SK-N-SH (cell line): ENCODE measurements at regions not wholly inside any gene's neighbourhood (a gene's known extent, or its start where the extent isn't known, plus 50 kb on each side); places are given as distances from the start of the nearest gene placed in this dataset.
A peak's percentile ranks its signal among the peaks of the same experiment; 100 is the strongest.
"Not testable (repeated sequence)": the region's sequence is repeated elsewhere in the genome, so short reads cannot be mapped to it uniquely, and the experiment has no call there.

Experiments used
- CTCF ChIA-PET: fragments of 300-600, 350-600 bp; formaldehyde crosslinking; extraction: SDS; loops from one replicate; lab custom pipeline; 2021; lab: Yijun Ruan, JAX
- POLR2A ChIA-PET: fragments of 350-600 bp; sonication (Branson Sonifier 250); formaldehyde crosslinking; extraction: SDS; loops from one replicate; lab custom pipeline; 2020; ENCODE audit warnings: antibody characterized with exemption, inconsistent platforms; lab: Yijun Ruan, JAX
- DNase-seq: peaks from one replicate; pipeline ENCODE4 v3.0.0; 2012
- H2AFZ ChIP-seq: fragments of 200-600 bp; sonication (generic); 2 replicates; pipeline ENCODE4 v1.8.1; 2016; ENCODE audit warnings: antibody characterized with exemption, mild to moderate bottlenecking, low read depth
- H3F3A ChIP-seq: fragments of 200-600 bp; sonication (generic); replicated peaks from 2 replicates; pipeline ENCODE3; 2016; ENCODE audit warnings: antibody characterized with exemption, mild to moderate bottlenecking; ENCODE audit not compliant: insufficient read depth
- H3K27ac ChIP-seq, 2 experiments: fragments of 200-500 bp in 1 of 2; fragments of 200-600 bp in 1 of 2; sonication (Bioruptor generic) in 1 of 2; sonication (generic), shearing (Covaris generic) in 1 of 2; 2 replicates each; pipeline versions ENCODE4 v1.5.1 to v1.6.1; 2014 to 2016; ENCODE audit warnings: low read depth in 2 of 2, inconsistent platforms in 1 of 2, low read length in 1 of 2, mild to moderate bottlenecking in 1 of 2, mixed read lengths in 1 of 2
- H3K27me3 ChIP-seq: fragments of 200-600 bp; sonication (generic), shearing (Covaris generic); 2 replicates; pipeline ENCODE4 v1.6.1; 2016; ENCODE audit warnings: mixed run types; ENCODE audit not compliant: insufficient read depth
- H3K36me3 ChIP-seq, 2 experiments: fragments of 200-500 bp in 1 of 2; fragments of 200-600 bp in 1 of 2; sonication (Bioruptor generic) in 1 of 2; sonication (generic) in 1 of 2; replicated peaks in 1 of 2; 2 replicates each; pipeline versions ENCODE3 to v1.5.1; 2014 to 2016; ENCODE audit warnings: low read length in 1 of 2, mild to moderate bottlenecking in 1 of 2; ENCODE audit not compliant: insufficient read depth in 2 of 2, control insufficient read depth in 1 of 2
- H3K4me1 ChIP-seq, 2 experiments: fragments of 200-500 bp in 1 of 2; fragments of 200-600 bp in 1 of 2; sonication (Bioruptor generic) in 1 of 2; sonication (generic), shearing (Covaris generic) in 1 of 2; 2 replicates each; pipeline versions ENCODE4 v1.5.1 to v1.6.1; 2014 to 2016; ENCODE audit warnings: low read depth in 1 of 2, low read length in 1 of 2, mixed run types in 1 of 2; ENCODE audit not compliant: insufficient read depth in 2 of 2, control insufficient read depth in 1 of 2
- H3K4me2 ChIP-seq: fragments of 200-600 bp; sonication (generic), shearing (Covaris generic); 2 replicates; pipeline ENCODE4 v1.6.1; 2017; ENCODE audit warnings: mixed run types
- H3K4me3 ChIP-seq, 2 experiments: fragments of 200-500 bp in 1 of 2; fragments of 200-600 bp in 1 of 2; sonication (Bioruptor generic) in 1 of 2; sonication (generic), shearing (Covaris generic) in 1 of 2; 2 replicates each; pipeline versions ENCODE4 v1.5.1 to v1.8.1; 2014 to 2016; ENCODE audit warnings: low read depth in 2 of 2, inconsistent platforms in 1 of 2, low read length in 1 of 2, mild to moderate bottlenecking in 1 of 2, mixed read lengths in 1 of 2, moderate library complexity in 1 of 2
- H3K79me2 ChIP-seq: fragments of 200-600 bp; sonication (generic); 2 replicates; pipeline ENCODE4 v1.8.1; 2017; ENCODE audit warnings: mild to moderate bottlenecking; ENCODE audit not compliant: insufficient read depth
- H3K9ac ChIP-seq: fragments of 200-600 bp; sonication (generic); 2 replicates; pipeline ENCODE4 v1.6.1; 2017; ENCODE audit warnings: mixed run types
- H3K9me2 ChIP-seq: fragments of 200-600 bp; sonication (generic); 2 replicates; pipeline ENCODE4 v1.6.1; 2017; ENCODE audit warnings: mixed run types
- H3K9me3 ChIP-seq: fragments of 200-600 bp; sonication (generic); 2 replicates; pipeline ENCODE4 v1.6.1; 2017; ENCODE audit warnings: mixed run types, mild to moderate bottlenecking, moderate library complexity
- H4K20me1 ChIP-seq: fragments of 200-600 bp; sonication (generic); 2 replicates; pipeline ENCODE4 v1.6.1; 2017; ENCODE audit warnings: mild to moderate bottlenecking, mixed run types; ENCODE audit not compliant: insufficient read depth
- EP300 ChIP-seq, 2 experiments: IDR thresholded peaks; 2 replicates each; pipeline versions ENCODE4 v1.4.0 to v1.6.1; 2012; ENCODE audit warnings: borderline replicate concordance in 1 of 2, low read depth in 1 of 2, low read length in 1 of 2
- EZH2phosphoT487 ChIP-seq: fragments of 200-600 bp; sonication (generic); IDR thresholded peaks from 2 replicates; pipeline ENCODE4 v1.6.1; 2017; ENCODE audit warnings: low read depth, mixed run types, mild to moderate bottlenecking, antibody characterized with exemption, moderate library complexity, borderline replicate concordance
- FOSL2 ChIP-seq: IDR thresholded peaks from 2 replicates; pipeline ENCODE4 v1.4.0; 2012; ENCODE audit warnings: low read depth, mild to moderate bottlenecking, moderate library complexity, borderline replicate concordance
- FOXM1 ChIP-seq: IDR thresholded peaks from 2 replicates; pipeline ENCODE4 v1.4.0; 2012; ENCODE audit warnings: low read depth, mild to moderate bottlenecking
- JUND ChIP-seq: IDR thresholded peaks from 2 replicates; pipeline ENCODE4 v1.4.0; 2012
- NRF1 ChIP-seq: IDR thresholded peaks from 2 replicates; pipeline ENCODE4 v1.6.1; 2012; ENCODE audit warnings: low read depth, mild to moderate bottlenecking, low read length
- PBX3 ChIP-seq: IDR thresholded peaks from 2 replicates; pipeline ENCODE4; 2012
- POLR2AphosphoS5 ChIP-seq: IDR thresholded peaks from 2 replicates; pipeline ENCODE4 v1.6.1; 2012; ENCODE audit warnings: low read depth, low read length
- RFX5 ChIP-seq: IDR thresholded peaks from 2 replicates; pipeline ENCODE4 v1.6.1; 2012; ENCODE audit warnings: mild to moderate bottlenecking, improper control_type of control experiment, low read length
- RXRA ChIP-seq: IDR thresholded peaks from 2 replicates; pipeline ENCODE4 v1.4.0; 2012; ENCODE audit warnings: low read depth, mild to moderate bottlenecking, borderline replicate concordance
- SIN3A ChIP-seq: IDR thresholded peaks from 2 replicates; pipeline ENCODE4 v1.6.1; 2012; ENCODE audit warnings: low read depth, mild to moderate bottlenecking, low read length, moderate library complexity, borderline replicate concordance
- TAF1 ChIP-seq: IDR thresholded peaks from 2 replicates; pipeline ENCODE4 v1.6.1; 2012; ENCODE audit warnings: low read depth, mild to moderate bottlenecking, low read length, moderate library complexity, borderline replicate concordance
- TEAD4 ChIP-seq: IDR thresholded peaks from 2 replicates; pipeline ENCODE4 v1.4.0; 2012; ENCODE audit warnings: mild to moderate bottlenecking, borderline replicate concordance; ENCODE audit not compliant: insufficient read depth
- USF2 ChIP-seq: fragments of 150-350 bp; IDR thresholded peaks from 2 replicates; pipeline ENCODE4 v1.6.1; 2017; ENCODE audit warnings: antibody characterized with exemption, low read length, low read depth, borderline replicate concordance
- WGBS: methylation state at CpG from one replicate; pipeline ENCODE4 v1.1.6; 2017; ENCODE audit warnings: low lambda C conversion rate; 5-methylcytosine and 5-hydroxymethylcytosine counted together

DNA sequence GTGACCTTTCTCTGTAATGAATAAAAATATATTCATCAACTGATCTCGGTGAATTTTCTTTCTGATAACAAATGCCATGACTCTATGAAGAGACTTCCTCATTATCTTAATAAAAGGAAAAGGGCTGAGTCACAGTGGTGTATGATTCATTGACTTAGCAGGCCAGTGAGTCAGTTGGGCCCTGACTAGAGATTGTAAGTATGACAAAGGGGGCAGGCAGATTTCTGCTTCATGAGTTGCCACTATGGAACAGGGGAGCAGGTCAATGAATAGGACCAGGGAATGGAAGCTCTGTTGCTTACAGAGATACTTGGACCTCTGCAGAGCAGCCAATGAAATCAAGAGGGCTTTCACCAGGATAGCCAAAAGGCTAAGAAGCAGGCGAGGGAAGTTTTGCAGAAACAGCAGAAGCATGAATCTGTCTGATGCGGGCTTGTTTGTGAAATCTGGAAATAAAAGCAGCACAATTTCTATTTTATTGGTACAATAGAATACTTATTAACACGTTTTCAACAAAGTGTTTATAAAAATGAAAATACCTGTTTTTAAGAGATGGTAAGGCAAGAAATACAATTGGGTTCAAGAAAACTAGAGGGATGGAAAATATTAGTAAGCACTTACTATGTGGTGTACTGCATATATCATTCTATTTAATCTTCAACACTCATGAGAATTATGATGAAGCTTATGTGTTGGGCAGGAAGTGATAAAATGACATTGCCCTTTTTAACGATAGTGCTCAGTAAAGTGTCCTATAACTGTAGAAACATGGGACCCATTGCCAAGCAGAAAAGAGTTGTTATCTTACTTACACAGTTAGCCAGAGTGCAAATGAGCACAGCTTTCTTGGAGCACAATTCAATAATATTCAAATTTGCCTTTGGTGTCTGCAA, 169.8 kb upstream of the MYRIP start (continued):
- peak; percentile 68; the same call in 1 of the 2 replicates for TF ChIP-seq POLR2AphosphoS5
- TF ChIP-seq TEAD4 = peak; percentile 27; the same call in 1 of the 2 replicates
- TF ChIP-seq RXRA = peak; percentile 81; the same call in 1 of the 2 replicates
- TF ChIP-seq TAF1 = no peak
- TF ChIP-seq PBX3 = peak; percentile 89
- TF ChIP-seq JUND = peak; percentile 99
- TF ChIP-seq FOSL2 = peak; percentile 100

GRCh38 chr3:39641274-39641673, 168.1 kb upstream of the MYRIP start:
- TF ChIP-seq EP300 (IDR thresholded peaks at IDR 0.05; ENCODE audit: borderline replicate concordance in 1 of 2, low read depth in 1 of 2, low read length in 1 of 2) = no peak
- no peak for TF ChIP-seq EZH2phosphoT487
- no peak for TF ChIP-seq TAF1
- peaks cover 2 to 12% of the 10 kb centered on the region in 2 experiments; a peak in 3 of 4 replicates for H3K4me1 ChIP-seq
- H3F3A ChIP-seq = peaks cover 27% of the 10 kb centered on the region
- no peaks in the 10 kb centered on the region for H3K36me3 ChIP-seq
- ChIA-PET POLR2A (no interaction called here), CTCF (interaction anchor here (0.7 to 1.8 kb wide), 4 partner anchors 8 to 538 kb away, joined by 3 to 5 read pairs (median 3); no protein-coding TSS in a partner anchor)
- no peak overlapping the region for H3K4me3 ChIP-seq
- H3K79me2 ChIP-seq = no peaks in the 10 kb centered on the region
- 92% methylated on average over 4 of the region's 4 CpGs for WGBS
- DNase-seq = no peak
- H3K9ac ChIP-seq = no peak overlapping the region
- H3K27me3 ChIP-seq = no peaks in the 10 kb centered on the region
- H4K20me1 ChIP-seq = no peaks in the 10 kb centered on the region
- H3K9me2 ChIP-seq = no peaks in the 10 kb centered on the region
- H2AFZ ChIP-seq = no peak overlapping the region
- H3K27ac ChIP-seq = no peak overlapping the region
- H3K4me2 ChIP-seq = no peak overlapping the region
- H3K9me3 ChIP-seq = no peaks in the 10 kb centered on the region

DNA sequence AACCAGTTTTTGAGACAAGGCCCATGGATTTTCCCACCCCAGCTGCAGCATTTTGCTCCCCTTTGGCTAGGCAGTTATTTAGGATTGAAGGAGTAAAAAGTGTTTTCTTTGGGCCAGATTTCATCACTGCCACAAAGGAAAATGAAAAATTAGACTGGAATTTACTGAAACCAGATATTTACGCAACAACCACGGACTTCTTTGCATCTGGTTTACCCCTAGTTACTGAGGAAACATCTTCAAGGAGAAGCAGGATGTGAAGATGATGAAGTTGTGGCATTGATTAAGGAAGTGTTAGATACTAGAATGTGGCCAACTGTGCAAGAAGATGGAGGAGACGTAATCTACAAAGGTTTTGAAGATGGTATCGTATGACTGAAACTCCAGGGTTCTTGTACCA, 165.2 kb upstream of the MYRIP start:
- H3K9me2 ChIP-seq = no peaks in the 10 kb centered on the region
- no peak overlapping the region for H3K4me3 ChIP-seq
- H4K20me1 ChIP-seq = no peaks in the 10 kb centered on the region
- H3K4me1 ChIP-seq = peaks cover 2 to 6% of the 10 kb centered on the region in 2 experiments; a peak in 3 of 4 replicates
- H2AFZ ChIP-seq = peak overlapping the region; percentile 17; the same call in 1 of the 2 replicates
- no peak overlapping the region for H3K9ac ChIP-seq
- no peaks in the 10 kb centered on the region for H3K36me3 ChIP-seq
- no peak overlapping the region for H3K4me2 ChIP-seq
- no peaks in the 10 kb centered on the region for H3K27me3 ChIP-seq
- POLR2A ChIA-PET = no interaction called here
- 87% methylated on average over 4 of the region's 4 CpGs for WGBS
- no peaks in the 10 kb centered on the region for H3K9me3 ChIP-seq
- no peaks in the 10 kb centered on the region for H3K79me2 ChIP-seq
- no peak for DNase-seq
- H3K27ac ChIP-seq = no peak overlapping the region
- H3F3A ChIP-seq = peaks cover 12% of the 10 kb centered on the region
- TF ChIP-seq SIN3A (no peak), NRF1 (no peak), FOXM1 (no peak), USF2 (no peak), RFX5 (no peak)
- CTCF ChIA-PET = interaction anchor here (1.1 kb wide), 1 partner anchor 535 kb away, joined by 3 read pairs; no protein-coding TSS in a partner anchor

GRCh38 chr3:39651256-39651655, 158.2 kb upstream of the MYRIP start:
- H3K9me3 ChIP-seq, H3K4me1 ChIP-seq, H3K4me3 ChIP-seq, H3K27me3 ChIP-seq, H3K9me2 ChIP-seq, H4K20me1 ChIP-seq, H3K79me2 ChIP-seq, H3F3A ChIP-seq, POLR2A ChIA-PET, H3K27ac ChIP-seq, DNase-seq, H3K9ac ChIP-seq, CTCF ChIA-PET, H2AFZ ChIP-seq, H3K4me2 ChIP-seq, H3K36me3 ChIP-seq: not testable (repeated sequence)
- 84% methylated on average over 15 of the region's 19 CpGs for WGBS
